Keratinocyte (primary cell): ENCODE measurements at regions not wholly inside any gene's neighbourhood (a gene's known extent, or its start where the extent isn't known, plus 50 kb on each side); places are given as distances from the start of the nearest gene placed in this dataset.

Source experiments
- CTCF ChIP-seq, 3 experiments: IDR thresholded peaks in 1 of 3; conservative IDR thresholded peaks in 1 of 3; optimal IDR thresholded peaks in 1 of 3; 2 replicates in 2 of 3; 3 replicates in 1 of 3; pipeline versions ENCODE3 to v1.5.1; 2011; ENCODE audit warnings: low read length in 3 of 3, mild to moderate bottlenecking in 3 of 3, moderate library complexity in 2 of 3, control low read depth in 1 of 3, inconsistent platforms in 1 of 3; ENCODE audit not compliant: insufficient read depth in 2 of 3; ENCODE audit errors: extremely low read depth in 1 of 3
- EZH2 ChIP-seq: IDR thresholded peaks from one replicate; pipeline ENCODE4 v1.6.1; 2012; ENCODE audit warnings: inconsistent platforms, mild to moderate bottlenecking, low read length, moderate library complexity

DNA sequence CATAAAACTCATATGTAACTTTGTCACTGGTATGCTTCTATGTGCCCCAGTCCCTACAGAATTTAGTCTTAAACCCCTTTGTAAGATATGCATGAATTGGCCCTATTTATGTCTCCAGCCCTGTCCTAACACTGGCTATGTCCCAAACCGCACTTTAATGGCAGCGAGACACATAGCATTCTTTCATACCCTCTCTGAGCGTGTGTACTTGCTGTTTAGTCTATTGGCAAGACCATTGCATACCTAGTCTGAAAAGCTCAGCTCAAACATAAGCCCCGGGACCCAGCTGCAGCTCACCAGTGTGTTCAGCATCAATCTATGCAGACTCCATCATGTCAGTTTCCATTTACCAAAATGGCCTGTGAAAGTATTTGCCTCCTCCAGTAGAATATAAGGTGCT lies 1018.4 kb upstream of the TENM3 start:
- TF ChIP-seq CTCF (optimal IDR thresholded peaks at IDR 0.05 in 1 of 3, IDR thresholded peaks at IDR 0.05 in 1 of 3, conservative IDR thresholded peaks at IDR 0.05 in 1 of 3; ENCODE audit: extremely low read depth in 1 of 3, insufficient read depth in 2 of 3, low read length in 3 of 3): no peak
- TF ChIP-seq EZH2: no peak
